ENCODE measurements at regions not wholly inside any gene's neighbourhood (a gene's known extent, or its start where the extent isn't known, plus 50 kb on each side); places are given as distances from the start of the nearest gene placed in this dataset.

- Histone ChIP-seq H3K27ac (ENCODE audit: extremely low read depth, low read depth, low read length) (no peak overlapping the region), H3K36me3 (ENCODE audit: control insufficient read depth in 2 of 2, insufficient read depth in 1 of 2, low read length in 2 of 2) (no peaks in the 10 kb centered on the region), H3K4me3 (ENCODE audit: low read depth, low read length) (no peak overlapping the region), H3K9me3 (ENCODE audit: control insufficient read depth, insufficient read depth, low read depth, low read length) (no peaks in the 10 kb centered on the region), H3K4me1 (ENCODE audit: control insufficient read depth, insufficient read depth, low read length) (no peaks in the 10 kb centered on the region)
- no peak for TF ChIP-seq ZNF654 (tag by site-specific recombination; IDR thresholded peaks at IDR 0.05; ENCODE audit: low read depth)
- TF ChIP-seq, protein P1, sequence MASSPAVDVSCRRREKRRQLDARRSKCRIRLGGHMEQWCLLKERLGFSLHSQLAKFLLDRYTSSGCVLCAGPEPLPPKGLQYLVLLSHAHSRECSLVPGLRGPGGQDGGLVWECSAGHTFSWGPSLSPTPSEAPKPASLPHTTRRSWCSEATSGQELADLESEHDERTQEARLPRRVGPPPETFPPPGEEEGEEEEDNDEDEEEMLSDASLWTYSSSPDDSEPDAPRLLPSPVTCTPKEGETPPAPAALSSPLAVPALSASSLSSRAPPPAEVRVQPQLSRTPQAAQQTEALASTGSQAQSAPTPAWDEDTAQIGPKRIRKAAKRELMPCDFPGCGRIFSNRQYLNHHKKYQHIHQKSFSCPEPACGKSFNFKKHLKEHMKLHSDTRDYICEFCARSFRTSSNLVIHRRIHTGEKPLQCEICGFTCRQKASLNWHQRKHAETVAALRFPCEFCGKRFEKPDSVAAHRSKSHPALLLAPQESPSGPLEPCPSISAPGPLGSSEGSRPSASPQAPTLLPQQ (tag by site-specific recombination; IDR thresholded peaks at IDR 0.05), result no peak
- TF ChIP-seq ZNF184 (tag by site-specific recombination; IDR thresholded peaks at IDR 0.05), result no peak
- no peak for TF ChIP-seq OVOL3 (tag by site-specific recombination; IDR thresholded peaks at IDR 0.05)
- ChIA-PET CTCF (interaction anchor here (0.5 to 0.6 kb wide), 3 partner anchors 106 to 336 kb away, joined by 3 to 4 read pairs (median 3); no protein-coding TSS in a partner anchor), POLR2A (no interaction called here)
Measured at GRCh38 chr3:11948866-11949265, 55.3 kb upstream of the SYN2 start.

DNA sequence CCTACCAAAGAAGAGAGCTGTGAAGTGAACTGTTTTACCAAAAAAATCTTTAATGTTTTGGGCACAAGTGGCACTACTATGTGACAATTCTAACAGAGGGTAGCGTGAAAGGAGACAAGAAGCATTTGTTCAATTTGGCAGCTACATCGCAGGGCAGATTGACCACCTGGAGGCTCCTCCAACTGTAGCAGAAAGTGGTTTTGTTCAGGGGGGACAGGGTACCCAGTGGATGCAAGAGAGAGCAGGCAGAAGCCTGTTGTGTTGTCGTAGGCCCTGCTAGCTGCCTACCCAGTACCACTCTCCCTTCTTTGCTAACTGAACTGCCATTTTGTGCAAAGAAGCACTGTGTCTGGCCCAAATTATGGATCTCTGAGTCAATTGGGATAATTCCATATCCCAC lies 54.8 kb upstream of the SYN2 start:
- ChIA-PET POLR2A (no interaction called here), CTCF (interaction anchor here (0.5 to 0.6 kb wide), 2 partner anchors 105 to 238 kb away, joined by 3 read pairs; no protein-coding TSS in a partner anchor)
- H3K27ac ChIP-seq (ENCODE audit: extremely low read depth, low read depth, low read length), result no peak overlapping the region
- no peaks in the 10 kb centered on the region for H3K36me3 ChIP-seq (ENCODE audit: control insufficient read depth in 2 of 2, insufficient read depth in 1 of 2, low read length in 2 of 2)
- TF ChIP-seq TRIM28 (IDR thresholded peaks at IDR 0.05; ENCODE audit: borderline replicate concordance, low read length) (no peak), ZNF560 (tag by site-specific recombination; IDR thresholded peaks at IDR 0.05; ENCODE audit: borderline replicate concordance) (no peak), ZBTB8A (tag by site-specific recombination; IDR thresholded peaks at IDR 0.05) (no peak), ZNF664 (tag by site-specific recombination; IDR thresholded peaks at IDR 0.05) (no peak), GLIS1 (tag by site-specific recombination; IDR thresholded peaks at IDR 0.05) (no peak), ZNF2 (tag by site-specific recombination; IDR thresholded peaks at IDR 0.05) (no peak), ZFHX2 (tag by site-specific recombination; conservative IDR thresholded peaks at IDR 0.05) (no peak), ZSCAN30 (tag by site-specific recombination; IDR thresholded peaks at IDR 0.05) (no peak), ZFP37 (tag by site-specific recombination; IDR thresholded peaks at IDR 0.05) (no peak), ZNF629 (tag by site-specific recombination; IDR thresholded peaks at IDR 0.05) (no peak), SP7 (tag by site-specific recombination; IDR thresholded peaks at IDR 0.05) (no peak), YY1 (tag by site-specific recombination; IDR thresholded peaks at IDR 0.05) (no peak)
- TF ChIP-seq, protein P2, sequence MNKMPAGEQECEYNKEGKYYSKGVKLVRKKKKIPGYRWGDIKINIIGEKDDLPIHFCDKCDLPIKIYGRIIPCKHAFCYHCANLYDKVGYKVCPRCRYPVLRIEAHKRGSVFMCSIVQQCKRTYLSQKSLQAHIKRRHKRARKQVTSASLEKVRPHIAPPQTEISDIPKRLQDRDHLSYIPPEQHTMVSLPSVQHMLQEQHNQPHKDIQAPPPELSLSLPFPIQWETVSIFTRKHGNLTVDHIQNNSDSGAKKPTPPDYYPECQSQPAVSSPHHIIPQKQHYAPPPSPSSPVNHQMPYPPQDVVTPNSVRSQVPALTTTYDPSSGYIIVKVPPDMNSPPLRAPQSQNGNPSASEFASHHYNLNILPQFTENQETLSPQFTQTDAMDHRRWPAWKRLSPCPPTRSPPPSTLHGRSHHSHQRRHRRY (tag by site-specific recombination; IDR thresholded peaks at IDR 0.05), result no peak
- TF ChIP-seq, protein P3, sequence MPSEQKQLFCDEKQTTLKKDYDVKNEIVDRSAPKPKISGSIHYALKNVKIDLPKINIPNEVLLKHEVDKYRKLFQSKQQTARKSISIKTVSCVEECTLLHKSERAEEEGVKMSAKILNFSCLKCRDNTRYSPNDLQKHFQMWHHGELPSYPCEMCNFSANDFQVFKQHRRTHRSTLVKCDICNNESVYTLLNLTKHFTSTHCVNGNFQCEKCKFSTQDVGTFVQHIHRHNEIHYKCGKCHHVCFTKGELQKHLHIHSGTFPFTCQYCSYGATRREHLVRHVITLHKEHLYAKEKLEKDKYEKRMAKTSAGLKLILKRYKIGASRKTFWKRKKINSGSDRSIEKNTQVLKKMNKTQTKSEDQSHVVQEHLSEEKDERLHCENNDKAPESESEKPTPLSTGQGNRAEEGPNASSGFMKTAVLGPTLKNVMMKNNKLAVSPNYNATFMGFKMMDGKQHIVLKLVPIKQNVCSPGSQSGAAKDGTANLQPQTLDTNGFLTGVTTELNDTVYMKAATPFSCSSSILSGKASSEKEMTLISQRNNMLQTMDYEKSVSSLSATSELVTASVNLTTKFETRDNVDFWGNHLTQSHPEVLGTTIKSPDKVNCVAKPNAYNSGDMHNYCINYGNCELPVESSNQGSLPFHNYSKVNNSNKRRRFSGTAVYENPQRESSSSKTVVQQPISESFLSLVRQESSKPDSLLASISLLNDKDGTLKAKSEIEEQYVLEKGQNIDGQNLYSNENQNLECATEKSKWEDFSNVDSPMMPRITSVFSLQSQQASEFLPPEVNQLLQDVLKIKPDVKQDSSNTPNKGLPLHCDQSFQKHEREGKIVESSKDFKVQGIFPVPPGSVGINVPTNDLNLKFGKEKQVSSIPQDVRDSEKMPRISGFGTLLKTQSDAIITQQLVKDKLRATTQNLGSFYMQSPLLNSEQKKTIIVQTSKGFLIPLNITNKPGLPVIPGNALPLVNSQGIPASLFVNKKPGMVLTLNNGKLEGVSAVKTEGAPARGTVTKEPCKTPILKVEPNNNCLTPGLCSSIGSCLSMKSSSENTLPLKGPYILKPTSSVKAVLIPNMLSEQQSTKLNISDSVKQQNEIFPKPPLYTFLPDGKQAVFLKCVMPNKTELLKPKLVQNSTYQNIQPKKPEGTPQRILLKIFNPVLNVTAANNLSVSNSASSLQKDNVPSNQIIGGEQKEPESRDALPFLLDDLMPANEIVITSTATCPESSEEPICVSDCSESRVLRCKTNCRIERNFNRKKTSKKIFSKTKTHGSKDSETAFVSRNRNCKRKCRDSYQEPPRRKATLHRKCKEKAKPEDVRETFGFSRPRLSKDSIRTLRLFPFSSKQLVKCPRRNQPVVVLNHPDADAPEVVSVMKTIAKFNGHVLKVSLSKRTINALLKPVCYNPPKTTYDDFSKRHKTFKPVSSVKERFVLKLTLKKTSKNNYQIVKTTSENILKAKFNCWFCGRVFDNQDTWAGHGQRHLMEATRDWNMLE (tag by site-specific recombination; conservative IDR thresholded peaks at IDR 0.05; ENCODE audit: low read depth), result no peak
- TF ChIP-seq, protein P4, sequence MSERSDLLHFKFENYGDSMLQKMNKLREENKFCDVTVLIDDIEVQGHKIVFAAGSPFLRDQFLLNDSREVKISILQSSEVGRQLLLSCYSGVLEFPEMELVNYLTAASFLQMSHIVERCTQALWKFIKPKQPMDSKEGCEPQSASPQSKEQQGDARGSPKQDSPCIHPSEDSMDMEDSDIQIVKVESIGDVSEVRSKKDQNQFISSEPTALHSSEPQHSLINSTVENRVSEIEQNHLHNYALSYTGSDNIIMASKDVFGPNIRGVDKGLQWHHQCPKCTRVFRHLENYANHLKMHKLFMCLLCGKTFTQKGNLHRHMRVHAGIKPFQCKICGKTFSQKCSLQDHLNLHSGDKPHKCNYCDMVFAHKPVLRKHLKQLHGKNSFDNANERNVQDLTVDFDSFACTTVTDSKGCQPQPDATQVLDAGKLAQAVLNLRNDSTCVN (tag by site-specific recombination; optimal IDR thresholded peaks at IDR 0.05), result no peak
- H3K9me3 ChIP-seq (ENCODE audit: control insufficient read depth, insufficient read depth, low read depth, low read length), result no peaks in the 10 kb centered on the region
- no peak overlapping the region for H3K4me3 ChIP-seq (ENCODE audit: low read depth, low read length)
- H3K4me1 ChIP-seq (ENCODE audit: control insufficient read depth, insufficient read depth, low read length), result no peaks in the 10 kb centered on the region
